ENCODE measurements at regions not wholly inside any gene's neighbourhood (a gene's known extent, or its start where the extent isn't known, plus 50 kb on each side); places are given as distances from the start of the nearest gene placed in this dataset.

GRCh38 chr3:77720460-77720971, 680.6 kb downstream of the ROBO2 start:
- TF ChIP-seq POLR2A (IDR thresholded peaks at IDR 0.05) (no peak), CTCF (IDR thresholded peaks at IDR 0.05) (no peak)

Data from testis (tissue), 2 donors.